ENCODE measurements at regions not wholly inside any gene's neighbourhood (a gene's known extent, or its start where the extent isn't known, plus 50 kb on each side); places are given as distances from the start of the nearest gene placed in this dataset.
"Not testable (repeated sequence)": the region's sequence is repeated elsewhere in the genome, so short reads cannot be mapped to it uniquely, and the experiment has no call there.

DNA sequence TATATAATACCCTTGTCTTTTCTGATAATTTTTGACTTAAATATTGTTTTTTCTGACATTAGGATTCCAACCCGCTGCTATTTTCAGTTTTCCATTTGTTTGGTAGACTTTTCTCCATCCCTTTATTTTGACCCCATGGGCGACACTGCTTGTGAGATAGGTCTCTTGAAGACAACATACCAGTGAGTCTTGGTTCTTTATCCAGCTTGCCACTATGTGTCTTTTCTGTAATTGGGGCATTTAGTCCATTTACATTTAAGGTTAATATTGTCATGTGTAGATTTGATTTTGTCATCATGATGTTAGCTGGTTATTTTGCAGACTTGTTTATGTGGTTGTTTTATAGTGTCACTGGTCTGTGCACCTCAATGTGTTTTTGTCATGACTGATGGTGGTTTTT is 67.7 kb upstream of the IRAK1BP1 start:
- Histone ChIP-seq H3K9me3 (0 out of 2 replicates have a peak, but pooled peaks cover 6% of the 10 kb centered on the region), H2AFZ (ENCODE audit: low read depth) (no peak overlapping the region), H3K27me3 (ENCODE audit: insufficient read depth) (no peaks in the 10 kb centered on the region), H3K9ac (no peak overlapping the region), H3K27ac (ENCODE audit: low read depth in 2 of 2, low read length in 1 of 2) (no peak overlapping the region), H3K9me2 (no peaks in the 10 kb centered on the region), H3K4me2 (no peak overlapping the region), H4K20me1 (ENCODE audit: insufficient read depth) (no peaks in the 10 kb centered on the region), H3K4me3 (ENCODE audit: low read depth in 2 of 2, low read length in 1 of 2) (no peak overlapping the region), H3F3A (replicated peaks; ENCODE audit: insufficient read depth) (no peaks in the 10 kb centered on the region), H3K79me2 (ENCODE audit: insufficient read depth) (no peaks in the 10 kb centered on the region), H3K36me3 (replicated peaks in 1 of 2; ENCODE audit: control insufficient read depth in 1 of 2, insufficient read depth in 2 of 2, low read length in 1 of 2) (no peaks in the 10 kb centered on the region), H3K4me1 (ENCODE audit: control insufficient read depth in 1 of 2, insufficient read depth in 2 of 2, low read depth in 1 of 2, low read length in 1 of 2) (no peaks in the 10 kb centered on the region)
- POLR2A ChIA-PET: no interaction called here
- 16% methylated on average over 2 of the region's 2 CpGs for WGBS (ENCODE audit: low lambda C conversion rate)
- TF ChIP-seq EZH2phosphoT487 (IDR thresholded peaks at IDR 0.05; ENCODE audit: borderline replicate concordance, low read depth) (no peak), TEAD4 (IDR thresholded peaks at IDR 0.05; ENCODE audit: borderline replicate concordance, insufficient read depth) (no peak), GATA2 (CRISPR knock-in tag; IDR thresholded peaks at IDR 0.05) (no peak), GABPA (IDR thresholded peaks at IDR 0.05; ENCODE audit: low read depth) (no peak), JUND (IDR thresholded peaks at IDR 0.05) (no peak), TCF12 (IDR thresholded peaks at IDR 0.05) (no peak), POLR2AphosphoS5 (IDR thresholded peaks at IDR 0.05; ENCODE audit: low read depth, low read length) (no peak), TAF1 (IDR thresholded peaks at IDR 0.05; ENCODE audit: borderline replicate concordance, low read depth, low read length) (no peak)
- TF ChIP-seq, protein P1, sequence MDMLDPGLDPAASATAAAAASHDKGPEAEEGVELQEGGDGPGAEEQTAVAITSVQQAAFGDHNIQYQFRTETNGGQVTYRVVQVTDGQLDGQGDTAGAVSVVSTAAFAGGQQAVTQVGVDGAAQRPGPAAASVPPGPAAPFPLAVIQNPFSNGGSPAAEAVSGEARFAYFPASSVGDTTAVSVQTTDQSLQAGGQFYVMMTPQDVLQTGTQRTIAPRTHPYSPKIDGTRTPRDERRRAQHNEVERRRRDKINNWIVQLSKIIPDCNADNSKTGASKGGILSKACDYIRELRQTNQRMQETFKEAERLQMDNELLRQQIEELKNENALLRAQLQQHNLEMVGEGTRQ (IDR thresholded peaks at IDR 0.05; ENCODE audit: borderline replicate concordance, low read depth, low read length): no peak
- no peak for DNase-seq
- CTCF ChIA-PET: no interaction called here

DNA sequence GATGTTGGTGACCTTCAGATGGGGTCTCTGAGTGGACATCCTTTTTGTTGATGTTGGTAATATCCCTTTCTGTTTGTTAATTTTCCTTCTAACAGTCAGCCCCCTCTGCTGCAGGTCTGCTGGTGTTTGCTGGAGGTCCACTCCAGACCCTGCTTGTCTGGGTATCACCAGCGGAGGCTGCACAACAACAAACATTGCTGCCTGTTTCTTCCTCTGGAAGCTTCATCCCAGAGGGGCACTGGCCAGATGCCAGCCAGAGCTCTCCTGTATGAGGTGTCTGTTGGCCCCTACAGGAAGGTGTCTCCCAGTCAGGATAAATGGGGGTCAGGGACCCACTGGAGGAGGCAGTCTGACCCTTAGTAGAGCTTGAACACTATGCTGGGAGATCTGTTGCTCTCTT is 60.6 kb upstream of the IRAK1BP1 start:
- CTCF ChIA-PET: not testable (repeated sequence)

DNA sequence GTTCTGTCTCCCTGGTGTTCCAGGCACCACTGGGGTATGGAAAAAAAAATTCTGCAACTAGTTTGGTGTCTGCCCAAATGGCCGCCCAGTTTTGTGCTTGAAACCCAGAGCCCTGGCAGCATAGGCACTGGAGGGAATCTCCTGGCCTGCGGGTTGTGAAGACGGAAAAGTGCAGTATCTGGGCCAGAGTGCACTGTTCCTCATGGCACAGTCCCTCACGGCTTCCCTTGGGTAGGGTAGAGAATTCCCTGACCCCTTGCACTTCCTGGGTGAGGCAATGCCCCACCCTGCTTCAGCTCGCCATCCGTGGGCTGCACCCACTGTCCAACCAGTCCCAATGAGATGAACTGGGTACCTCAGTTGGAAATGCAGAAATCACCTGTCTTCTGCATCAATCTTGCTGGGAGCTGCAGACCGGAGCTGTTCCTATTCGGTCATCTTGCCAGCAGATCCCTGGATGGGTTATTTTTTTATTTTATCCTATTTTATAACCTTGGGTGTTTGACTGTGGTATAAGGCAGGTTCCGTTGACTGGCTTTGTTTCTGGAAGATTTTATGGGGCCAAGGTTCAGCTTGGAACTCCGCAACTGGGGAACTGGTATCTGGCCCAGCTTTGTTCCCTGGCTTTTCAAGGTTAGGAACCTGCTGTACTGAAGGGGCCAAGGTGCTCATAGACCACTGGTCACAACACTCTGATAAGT is 59.5 kb upstream of the IRAK1BP1 start:
- H3K9me2 ChIP-seq; H3K27me3 ChIP-seq (ENCODE audit: insufficient read depth); H2AFZ ChIP-seq (ENCODE audit: low read depth); H3K27ac ChIP-seq (ENCODE audit: low read depth in 2 of 2, low read length in 1 of 2); DNase-seq; H4K20me1 ChIP-seq (ENCODE audit: insufficient read depth); POLR2A ChIA-PET; H3K36me3 ChIP-seq (replicated peaks in 1 of 2; ENCODE audit: control insufficient read depth in 1 of 2, insufficient read depth in 2 of 2, low read length in 1 of 2); H3K9ac ChIP-seq; H3F3A ChIP-seq (replicated peaks; ENCODE audit: insufficient read depth); H3K9me3 ChIP-seq; H3K4me1 ChIP-seq (ENCODE audit: control insufficient read depth in 1 of 2, insufficient read depth in 2 of 2, low read depth in 1 of 2, low read length in 1 of 2); H3K79me2 ChIP-seq (ENCODE audit: insufficient read depth); H3K4me2 ChIP-seq; CTCF ChIA-PET; H3K4me3 ChIP-seq (ENCODE audit: low read depth in 2 of 2, low read length in 1 of 2): not testable (repeated sequence)
- WGBS (ENCODE audit: low lambda C conversion rate): 57% methylated on average over 7 of the region's 10 CpGs

More for the DNA sequence above, 60.6 kb upstream of the IRAK1BP1 start:
- H3K4me2 ChIP-seq; POLR2A ChIA-PET; H3K27me3 ChIP-seq (ENCODE audit: insufficient read depth); H3K9me2 ChIP-seq; H4K20me1 ChIP-seq (ENCODE audit: insufficient read depth); H3F3A ChIP-seq (replicated peaks; ENCODE audit: insufficient read depth); H3K27ac ChIP-seq (ENCODE audit: low read depth in 2 of 2, low read length in 1 of 2); H3K9me3 ChIP-seq; H3K9ac ChIP-seq; H3K4me3 ChIP-seq (ENCODE audit: low read depth in 2 of 2, low read length in 1 of 2); H3K4me1 ChIP-seq (ENCODE audit: control insufficient read depth in 1 of 2, insufficient read depth in 2 of 2, low read depth in 1 of 2, low read length in 1 of 2); H3K79me2 ChIP-seq (ENCODE audit: insufficient read depth); H2AFZ ChIP-seq (ENCODE audit: low read depth); H3K36me3 ChIP-seq (replicated peaks in 1 of 2; ENCODE audit: control insufficient read depth in 1 of 2, insufficient read depth in 2 of 2, low read length in 1 of 2); DNase-seq: not testable (repeated sequence)
- 38% methylated on average over 1 of the region's 1 CpG for WGBS (ENCODE audit: low lambda C conversion rate)
